ENCODE measurements at regions not wholly inside any gene's neighbourhood (a gene's known extent, or its start where the extent isn't known, plus 50 kb on each side); places are given as distances from the start of the nearest gene placed in this dataset.

- no peak overlapping the region for H3K4me3 ChIP-seq
- CTCF ChIA-PET (ENCODE audit: low intra/inter-chr PET ratio) = no interaction called here
- H3K9ac ChIP-seq (ENCODE audit: insufficient read depth in 1 of 2, low read depth in 2 of 2, low read length in 2 of 2) = no peak overlapping the region
- H3K27ac ChIP-seq (ENCODE audit: extremely low read depth, low read depth, low read length) = no peak overlapping the region
- H3K9me1 ChIP-seq (ENCODE audit: control insufficient read depth, insufficient read depth, low read length) = no peaks in the 10 kb centered on the region
- H3K79me2 ChIP-seq (ENCODE audit: control insufficient read depth, insufficient read depth, low read length) = no peaks in the 10 kb centered on the region
- POLR2A ChIA-PET = no interaction called here
- no peaks in the 10 kb centered on the region for H3K27me3 ChIP-seq (ENCODE audit: control insufficient read depth in 2 of 2, insufficient read depth in 2 of 2, low read length in 2 of 2)
- intact Hi-C loops (cut with micrococcal nuclease) = no loop called here
- no peaks in the 10 kb centered on the region; the same call in 2 of the 3 replicates for H3K36me3 ChIP-seq (ENCODE audit: control insufficient read depth, insufficient read depth, low read length)
- TF ChIP-seq, protein P1, sequence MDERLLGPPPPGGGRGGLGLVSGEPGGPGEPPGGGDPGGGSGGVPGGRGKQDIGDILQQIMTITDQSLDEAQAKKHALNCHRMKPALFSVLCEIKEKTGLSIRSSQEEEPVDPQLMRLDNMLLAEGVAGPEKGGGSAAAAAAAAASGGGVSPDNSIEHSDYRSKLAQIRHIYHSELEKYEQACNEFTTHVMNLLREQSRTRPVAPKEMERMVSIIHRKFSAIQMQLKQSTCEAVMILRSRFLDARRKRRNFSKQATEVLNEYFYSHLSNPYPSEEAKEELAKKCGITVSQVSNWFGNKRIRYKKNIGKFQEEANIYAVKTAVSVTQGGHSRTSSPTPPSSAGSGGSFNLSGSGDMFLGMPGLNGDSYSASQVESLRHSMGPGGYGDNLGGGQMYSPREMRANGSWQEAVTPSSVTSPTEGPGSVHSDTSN (CRISPR knock-in tag; IDR thresholded peaks at IDR 0.05; ENCODE audit: low read depth) = no peak
- TF ChIP-seq, protein P1 (tag; conservative IDR thresholded peaks at IDR 0.05; ENCODE audit: low read depth) = no peak
- no peak for TF ChIP-seq ZNF311 (CRISPR knock-in tag; IDR thresholded peaks at IDR 0.05)
- TF ChIP-seq MTF1 (CRISPR knock-in tag; IDR thresholded peaks at IDR 0.05; ENCODE audit: borderline replicate concordance) = no peak
- TF ChIP-seq TRIM28 (IDR thresholded peaks at IDR 0.05) = no peak
- 0 out of 2 replicates have a peak, but pooled peaks have one; percentile 47 for TF ChIP-seq E2F5 (CRISPR knock-in tag; IDR thresholded peaks at IDR 0.05)
- TF ChIP-seq SMAD2 (IDR thresholded peaks at IDR 0.05; ENCODE audit: low read depth, low read length) = no peak
- H3K9me3 ChIP-seq (replicated peaks; ENCODE audit: control insufficient read depth, insufficient read depth, low read depth, low read length) = peaks cover 7% of the 10 kb centered on the region; the same call in 1 of the 2 replicates
- H2AFZ ChIP-seq (ENCODE audit: low read depth, low read length) = no peak overlapping the region
- no TSS peak for BruUV-seq (replicated peaks)
- no peak overlapping the region for H3K4me2 ChIP-seq (ENCODE audit: insufficient read depth, low read length)
- in situ Hi-C loops (cut with MboI) = no loop called here
- DNase-seq (ENCODE audit: extremely low read depth in 1 of 4, low spot score in 3 of 4) = no peak
- no peak for FAIRE-seq
- H3K4me1 ChIP-seq (replicated peaks in 1 of 2; ENCODE audit: control insufficient read depth in 2 of 2, insufficient read depth in 2 of 2, low read length in 2 of 2) = peaks cover 25 to 57% of the 10 kb centered on the region in 2 experiments
- H4K20me1 ChIP-seq (replicated peaks; ENCODE audit: control insufficient read depth, insufficient read depth, low read length) = no peaks in the 10 kb centered on the region
- 80% methylated on average over 7 of the region's 7 CpGs for WGBS (ENCODE audit: insufficient coverage, low coverage, missing lambda C conversion rate)
- ATAC-seq = no peak
Observed at GRCh38 chr18:8944871-8945245, 157.6 kb upstream of the NDUFV2 start.

Measured in K562 (cell line).